Lower lobe of right lung (tissue), 2 donors: ENCODE measurements at regions not wholly inside any gene's neighbourhood (a gene's known extent, or its start where the extent isn't known, plus 50 kb on each side); places are given as distances from the start of the nearest gene placed in this dataset.

Source experiments
- ATAC-seq, 2 donors: fragments of 200-7000 bp; cut with Tn5 transposase; one replicate each; pipeline ENCODE4 v1.9.1; 2020 to 2022; ENCODE audit warnings: mild to moderate bottlenecking in 2 of 2, moderate library complexity in 2 of 2
- DNase-seq: peaks from one replicate; pipeline ENCODE4 v3.0.0-alpha.2; 2020
- H3K27ac ChIP-seq: fragments of 200-600 bp; one replicate; pipeline ENCODE4 v1.8.0; 2022
- H3K27me3 ChIP-seq: fragments of 200-600 bp; one replicate; pipeline ENCODE4 v1.8.0; 2022; ENCODE audit warnings: low read depth
- H3K36me3 ChIP-seq: fragments of 200-600 bp; one replicate; pipeline ENCODE4 v1.8.0; 2022; ENCODE audit warnings: mild to moderate bottlenecking
- H3K4me1 ChIP-seq: fragments of 200-600 bp; one replicate; pipeline ENCODE4 v1.8.0; 2022
- H3K4me3 ChIP-seq: fragments of 200-600 bp; one replicate; pipeline ENCODE4 v1.8.0; 2022; ENCODE audit warnings: mild to moderate bottlenecking
- H3K9me3 ChIP-seq: fragments of 200-600 bp; one replicate; pipeline ENCODE4 v1.8.0; 2022
- CTCF ChIP-seq: fragments of 200-600 bp; IDR thresholded peaks from one replicate; pipeline ENCODE4 v1.8.0; 2022; ENCODE audit warnings: antibody characterized with exemption, mild to moderate bottlenecking
- intact Hi-C: fragments of 100-400 bp; cut with DNase I; formaldehyde crosslinking; loops from one replicate; pipeline ENCODE4 v1.11.0; 2022
- donor health status: DM: no; HTN: yes; CAD: no; lungs with severe emphysema.

GRCh38 chr10:35813219-35813618 is 171.1 kb upstream of the FZD8 start:
- no peaks in the 10 kb centered on the region for H3K4me1 ChIP-seq
- no peak overlapping the region for H3K4me3 ChIP-seq
- no peak for TF ChIP-seq CTCF
- no peaks in the 10 kb centered on the region for H3K9me3 ChIP-seq
- no peak for ATAC-seq
- no peak overlapping the region for H3K27ac ChIP-seq
- no peaks in the 10 kb centered on the region for H3K36me3 ChIP-seq
- DNase-seq: no peak
- intact Hi-C loops: no loop called here
- H3K27me3 ChIP-seq: no peaks in the 10 kb centered on the region

DNA sequence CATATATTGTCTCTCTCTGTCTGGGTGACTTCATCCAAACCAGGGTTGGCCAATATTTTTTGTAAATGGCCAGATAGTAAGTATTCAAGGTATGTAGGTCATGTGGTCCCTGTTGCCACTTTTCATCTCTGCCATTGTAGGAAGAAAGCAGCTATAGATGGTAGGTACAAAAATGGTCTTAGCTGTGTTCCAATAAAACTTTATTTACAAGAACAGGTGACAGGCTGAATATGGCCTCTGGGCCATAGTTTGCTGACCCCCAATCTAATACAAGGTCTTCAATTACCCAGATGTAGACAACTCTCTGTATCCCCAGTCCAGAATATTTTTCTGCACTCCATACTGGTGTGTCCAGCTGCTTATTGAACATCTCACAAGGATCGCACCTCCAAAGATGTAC is 166.2 kb upstream of the FZD8 start:
- no peak for DNase-seq
- Histone ChIP-seq H3K9me3 (no peaks in the 10 kb centered on the region), H3K27me3 (no peaks in the 10 kb centered on the region), H3K4me1 (no peaks in the 10 kb centered on the region), H3K36me3 (no peaks in the 10 kb centered on the region), H3K27ac (no peak overlapping the region), H3K4me3 (no peak overlapping the region)
- no peak for ATAC-seq
- no peak for TF ChIP-seq CTCF
- intact Hi-C loops: no loop called here

- Histone ChIP-seq H3K9me3 (no peaks in the 10 kb centered on the region), H3K4me1 (no peaks in the 10 kb centered on the region), H3K27ac (no peak overlapping the region), H3K36me3 (no peaks in the 10 kb centered on the region), H3K4me3 (no peak overlapping the region), H3K27me3 (no peaks in the 10 kb centered on the region)
- intact Hi-C loops: no loop called here
- no peak for ATAC-seq
- no peak for TF ChIP-seq CTCF
- DNase-seq: no peak
These were observed 160.9 kb upstream of the FZD8 start for GRCh38 chr10:35803046-35803445.

GRCh38 chr10:35797187-35797586 is 155.1 kb upstream of the FZD8 start:
- DNase-seq: no peak
- ATAC-seq: no peak
- no peak overlapping the region for H3K4me3 ChIP-seq
- TF ChIP-seq CTCF: no peak
- H3K9me3 ChIP-seq: no peaks in the 10 kb centered on the region
- no peaks in the 10 kb centered on the region for H3K36me3 ChIP-seq
- intact Hi-C loops: no loop called here
- H3K27ac ChIP-seq: no peak overlapping the region
- no peaks in the 10 kb centered on the region for H3K27me3 ChIP-seq
- H3K4me1 ChIP-seq: no peaks in the 10 kb centered on the region

GRCh38 chr10:35795131-35795824 is 153.2 kb upstream of the FZD8 start:
- DNase-seq (no peak), ATAC-seq (peak in 1 of 2 donors; percentile 23)
- intact Hi-C loops: no loop called here
- no peaks in the 10 kb centered on the region for H3K9me3 ChIP-seq
- no peaks in the 10 kb centered on the region for H3K36me3 ChIP-seq
- H3K4me3 ChIP-seq: no peak overlapping the region
- no peaks in the 10 kb centered on the region for H3K4me1 ChIP-seq
- TF ChIP-seq CTCF: no peak
- no peak overlapping the region for H3K27ac ChIP-seq
- no peaks in the 10 kb centered on the region for H3K27me3 ChIP-seq
